Uterus (tissue), 2 donors: ENCODE measurements at regions not wholly inside any gene's neighbourhood (a gene's known extent, or its start where the extent isn't known, plus 50 kb on each side); places are given as distances from the start of the nearest gene placed in this dataset.

Source experiments
- POLR2A ChIP-seq, 2 donors: fragments of 450-650 bp; IDR thresholded peaks; one replicate each; pipeline ENCODE4 v1.6.1; 2016; ENCODE audit warnings: antibody characterized with exemption in 2 of 2, mild to moderate bottlenecking in 1 of 2, moderate library complexity in 1 of 2
- TF ChIP-seq, protein P1 (sequence below), 4 experiments: fragments of 200-600 bp in 2 of 4; fragments of 450-650 bp in 2 of 4; sonication (generic) in 2 of 4; IDR thresholded peaks; one replicate each; pipeline ENCODE4 v1.5.1; 2016 to 2019; ENCODE audit warnings: antibody characterized with exemption in 4 of 4, mild to moderate bottlenecking in 2 of 4, moderate library complexity in 1 of 4

DNA sequence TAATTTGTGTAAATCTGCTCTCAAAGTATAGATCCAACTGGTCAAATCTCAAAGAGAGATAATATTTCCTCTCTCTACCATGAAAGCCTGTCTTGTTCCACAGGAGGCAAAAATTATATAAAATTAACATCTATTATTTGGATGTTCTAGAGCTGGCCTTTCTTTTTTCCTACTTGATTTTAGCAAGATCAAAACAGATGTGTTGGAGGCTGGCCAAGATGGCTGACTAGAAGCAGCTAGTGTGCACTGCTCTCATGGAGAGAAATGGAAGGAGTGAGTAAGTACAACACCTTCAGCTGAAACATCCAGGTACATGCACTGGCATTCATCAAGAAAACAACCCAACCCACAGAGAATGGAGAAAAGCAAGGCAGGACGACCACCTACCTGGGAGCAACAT, 298.6 kb upstream of the SLC24A2 start:
- TF ChIP-seq, protein P1, sequence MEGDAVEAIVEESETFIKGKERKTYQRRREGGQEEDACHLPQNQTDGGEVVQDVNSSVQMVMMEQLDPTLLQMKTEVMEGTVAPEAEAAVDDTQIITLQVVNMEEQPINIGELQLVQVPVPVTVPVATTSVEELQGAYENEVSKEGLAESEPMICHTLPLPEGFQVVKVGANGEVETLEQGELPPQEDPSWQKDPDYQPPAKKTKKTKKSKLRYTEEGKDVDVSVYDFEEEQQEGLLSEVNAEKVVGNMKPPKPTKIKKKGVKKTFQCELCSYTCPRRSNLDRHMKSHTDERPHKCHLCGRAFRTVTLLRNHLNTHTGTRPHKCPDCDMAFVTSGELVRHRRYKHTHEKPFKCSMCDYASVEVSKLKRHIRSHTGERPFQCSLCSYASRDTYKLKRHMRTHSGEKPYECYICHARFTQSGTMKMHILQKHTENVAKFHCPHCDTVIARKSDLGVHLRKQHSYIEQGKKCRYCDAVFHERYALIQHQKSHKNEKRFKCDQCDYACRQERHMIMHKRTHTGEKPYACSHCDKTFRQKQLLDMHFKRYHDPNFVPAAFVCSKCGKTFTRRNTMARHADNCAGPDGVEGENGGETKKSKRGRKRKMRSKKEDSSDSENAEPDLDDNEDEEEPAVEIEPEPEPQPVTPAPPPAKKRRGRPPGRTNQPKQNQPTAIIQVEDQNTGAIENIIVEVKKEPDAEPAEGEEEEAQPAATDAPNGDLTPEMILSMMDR (IDR thresholded peaks at IDR 0.05) = no peak
- no peak for TF ChIP-seq POLR2A (IDR thresholded peaks at IDR 0.05)
